ENCODE measurements at regions not wholly inside any gene's neighbourhood (a gene's known extent, or its start where the extent isn't known, plus 50 kb on each side); places are given as distances from the start of the nearest gene placed in this dataset.

DNA sequence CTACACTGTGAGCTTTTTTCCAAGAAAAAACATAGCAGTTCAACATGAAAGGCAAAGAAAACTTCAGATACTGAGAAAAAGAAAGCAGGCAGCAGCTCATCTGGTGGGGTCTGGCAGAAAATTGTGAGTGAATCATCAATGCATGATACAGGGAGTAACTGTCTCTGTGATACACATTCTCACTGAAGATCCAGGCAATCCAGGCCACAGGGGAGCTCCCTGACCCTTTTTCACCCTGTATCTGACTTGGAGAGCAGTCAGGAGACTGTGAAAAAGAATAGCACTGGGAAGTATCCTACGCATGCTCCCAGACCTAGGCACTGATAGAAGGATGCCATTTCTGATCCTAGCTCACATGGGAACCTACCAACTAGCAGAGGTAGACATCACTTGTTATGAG is 269.8 kb downstream of the MBNL1 start:
- Histone ChIP-seq H3K27me3 (ENCODE audit: control insufficient read depth in 3 of 3, insufficient read depth in 3 of 3, low read length in 2 of 3) (no peaks in the 10 kb centered on the region), H3K27ac (ENCODE audit: low read depth in 1 of 2, low read length in 1 of 2) (no peak overlapping the region), H3K9ac (ENCODE audit: insufficient read depth in 1 of 2, low read length in 2 of 2) (no peak overlapping the region), H3K36me3 (ENCODE audit: control insufficient read depth in 4 of 4, insufficient read depth in 4 of 4, low read length in 4 of 4) (no peaks in the 10 kb centered on the region), H3K4me3 (no peak overlapping the region), H3K4me1 (ENCODE audit: control insufficient read depth in 5 of 5, insufficient read depth in 5 of 5, low read length in 5 of 5) (no peaks in the 10 kb centered on the region), H3K9me3 (ENCODE audit: control insufficient read depth in 4 of 4, insufficient read depth in 3 of 4, low read length in 3 of 4) (peaks cover 0 to 12% (median 0%) of the 10 kb centered on the region in 4 donors)
- ATAC-seq (ENCODE audit: insufficient read depth, low FRiP score) (no peak), DNase-seq (no peak)
- WGBS, 2 donors: 97 to 100% methylated on average over 1 of the region's 1 CpG
- no peak for TF ChIP-seq CTCF (IDR thresholded peaks at IDR 0.05; ENCODE audit: control extremely low read depth, extremely low read depth)

GRCh38 chr3:152539191-152539764 is 270.5 kb downstream of the MBNL1 start:
- Histone ChIP-seq H3K9ac (ENCODE audit: insufficient read depth in 1 of 2, low read length in 2 of 2) (no peak overlapping the region), H3K4me3 (no peak overlapping the region), H3K27me3 (ENCODE audit: control insufficient read depth in 3 of 3, insufficient read depth in 3 of 3, low read length in 2 of 3) (no peaks in the 10 kb centered on the region), H3K36me3 (ENCODE audit: control insufficient read depth in 4 of 4, insufficient read depth in 4 of 4, low read length in 4 of 4) (no peaks in the 10 kb centered on the region), H3K27ac (ENCODE audit: low read depth in 1 of 2, low read length in 1 of 2) (no peak overlapping the region), H3K9me3 (ENCODE audit: control insufficient read depth in 4 of 4, insufficient read depth in 3 of 4, low read length in 3 of 4) (peaks cover 0 to 12% (median 0%) of the 10 kb centered on the region in 4 donors), H3K4me1 (ENCODE audit: control insufficient read depth in 5 of 5, insufficient read depth in 5 of 5, low read length in 5 of 5) (no peaks in the 10 kb centered on the region)
- ATAC-seq (ENCODE audit: insufficient read depth, low FRiP score) (no peak), DNase-seq (no peak)
- no peak for TF ChIP-seq CTCF (IDR thresholded peaks at IDR 0.05; ENCODE audit: control extremely low read depth, extremely low read depth)
- WGBS, 2 donors: 94 to 100% methylated on average over 2 of the region's 2 CpGs

DNA sequence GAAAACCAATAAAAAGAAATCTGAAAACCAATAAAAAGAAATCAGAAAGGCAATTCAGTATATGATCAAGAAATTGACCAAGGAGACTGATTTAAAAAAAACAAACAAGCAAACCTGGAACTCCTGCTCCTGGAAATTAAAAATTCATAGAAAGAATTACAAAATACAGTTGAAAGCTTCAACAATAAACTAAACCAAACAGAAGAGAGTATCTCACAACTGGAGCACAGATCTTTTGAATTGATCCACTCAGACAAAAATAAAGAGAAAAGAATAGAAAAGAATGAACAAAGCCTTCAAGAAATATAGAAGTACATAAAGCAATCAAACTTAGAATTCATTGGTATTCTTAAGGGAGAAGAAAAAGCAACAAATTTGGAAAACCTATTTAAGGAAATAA is 271.4 kb downstream of the MBNL1 start:
- DNase-seq: no peak
- ATAC-seq (ENCODE audit: insufficient read depth, low FRiP score): no peak

More for the DNA sequence above, 271.4 kb downstream of the MBNL1 start:
- Histone ChIP-seq H3K9me3 (ENCODE audit: control insufficient read depth in 4 of 4, insufficient read depth in 3 of 4, low read length in 3 of 4) (peaks cover 0 to 12% (median 0%) of the 10 kb centered on the region in 4 donors), H3K27ac (ENCODE audit: low read depth in 1 of 2, low read length in 1 of 2) (no peak overlapping the region), H3K27me3 (ENCODE audit: control insufficient read depth in 3 of 3, insufficient read depth in 3 of 3, low read length in 2 of 3) (no peaks in the 10 kb centered on the region), H3K4me3 (no peak overlapping the region), H3K9ac (ENCODE audit: insufficient read depth in 1 of 2, low read length in 2 of 2) (no peak overlapping the region), H3K4me1 (ENCODE audit: control insufficient read depth in 5 of 5, insufficient read depth in 5 of 5, low read length in 5 of 5) (no peaks in the 10 kb centered on the region), H3K36me3 (ENCODE audit: control insufficient read depth in 4 of 4, insufficient read depth in 4 of 4, low read length in 4 of 4) (no peaks in the 10 kb centered on the region)
- no peak for TF ChIP-seq CTCF (IDR thresholded peaks at IDR 0.05; ENCODE audit: control extremely low read depth, extremely low read depth)

Data from lung (tissue), 11 donors.